Trophoblast cell (in vitro differentiated cells and primary cell): ENCODE measurements at regions not wholly inside any gene's neighbourhood (a gene's known extent, or its start where the extent isn't known, plus 50 kb on each side); places are given as distances from the start of the nearest gene placed in this dataset.

Experiments used
- DNase-seq, 2 donors: peaks; one replicate each; pipeline ENCODE4 v3.0.0-alpha.2; 2016
- H2AFZ ChIP-seq: 2 replicates; pipeline ENCODE4 v1.6.1; 2013; ENCODE audit warnings: low read length, moderate library complexity, mild to moderate bottlenecking; ENCODE audit not compliant: insufficient read depth, poor library complexity
- H2AK5ac ChIP-seq: 2 replicates; pipeline ENCODE4 v1.6.1; 2013; ENCODE audit warnings: mild to moderate bottlenecking, low read length
- H2BK120ac ChIP-seq: 2 replicates; pipeline ENCODE4 v1.6.1; 2013; ENCODE audit warnings: low read length, mild to moderate bottlenecking, moderate library complexity; ENCODE audit not compliant: insufficient read depth, poor library complexity
- H2BK12ac ChIP-seq: 2 replicates; pipeline ENCODE4 v1.6.1; 2013; ENCODE audit warnings: mild to moderate bottlenecking, low read length, moderate library complexity
- H2BK5ac ChIP-seq: 2 replicates; pipeline ENCODE4 v1.6.1; 2013; ENCODE audit warnings: low read length, low read depth, moderate library complexity, mild to moderate bottlenecking; ENCODE audit not compliant: poor library complexity
- H3K14ac ChIP-seq: 2 replicates; pipeline ENCODE4 v1.6.1; 2013; ENCODE audit warnings: mild to moderate bottlenecking, low read length
- H3K18ac ChIP-seq: 2 replicates; pipeline ENCODE4 v1.6.1; 2013; ENCODE audit warnings: mild to moderate bottlenecking, low read length
- H3K23ac ChIP-seq: 2 replicates; pipeline ENCODE4 v1.6.1; 2013; ENCODE audit warnings: low read length
- H3K27ac ChIP-seq: 2 replicates; pipeline ENCODE4 v1.5.1; 2013; ENCODE audit warnings: low read depth, mild to moderate bottlenecking, inconsistent platforms, low read length, moderate library complexity
- H3K27me3 ChIP-seq: 2 replicates; pipeline ENCODE4 v1.6.1; 2013; ENCODE audit warnings: inconsistent platforms, mild to moderate bottlenecking, low read length, moderate library complexity; ENCODE audit not compliant: insufficient read depth
- H3K36me3 ChIP-seq, 2 experiments: 1 replicate in 1 of 2; 2 replicates in 1 of 2; pipeline ENCODE4 v1.6.1; 2013; ENCODE audit warnings: low read length in 2 of 2, mild to moderate bottlenecking in 2 of 2, moderate library complexity in 1 of 2; ENCODE audit not compliant: insufficient read depth in 2 of 2, control insufficient read depth in 1 of 2
- H3K4ac ChIP-seq: 2 replicates; pipeline ENCODE4 v1.6.1; 2013; ENCODE audit warnings: low read depth, mild to moderate bottlenecking, low read length, moderate library complexity
- H3K4me1 ChIP-seq, 2 experiments: 1 replicate in 1 of 2; 2 replicates in 1 of 2; pipeline ENCODE4 v1.6.1; 2013; ENCODE audit warnings: low read length in 2 of 2, mild to moderate bottlenecking in 2 of 2, moderate library complexity in 1 of 2; ENCODE audit not compliant: insufficient read depth in 2 of 2, control insufficient read depth in 1 of 2
- H3K4me2 ChIP-seq: 2 replicates; pipeline ENCODE4 v1.6.1; 2013; ENCODE audit warnings: inconsistent platforms, mild to moderate bottlenecking, low read length, moderate library complexity
- H3K4me3 ChIP-seq: 2 replicates; pipeline ENCODE4 v1.5.1; 2013; ENCODE audit warnings: mild to moderate bottlenecking, low read depth, low read length, inconsistent platforms
- H3K79me1 ChIP-seq: one replicate; pipeline ENCODE4 v1.6.1; 2013; ENCODE audit warnings: low read length
- H3K79me2 ChIP-seq: 2 replicates; pipeline ENCODE4 v1.6.1; 2013; ENCODE audit warnings: low read length, mild to moderate bottlenecking; ENCODE audit not compliant: control insufficient read depth, insufficient read depth, poor library complexity
- H3K9ac ChIP-seq: 2 replicates; pipeline ENCODE4 v1.6.1; 2013; ENCODE audit warnings: mild to moderate bottlenecking, low read length
- H3K9me3 ChIP-seq: 2 replicates; pipeline ENCODE4 v1.6.1; 2013; ENCODE audit warnings: low read depth, mild to moderate bottlenecking, control low read depth, inconsistent platforms, low read length; ENCODE audit not compliant: insufficient read depth
- H4K12ac ChIP-seq: 2 replicates; pipeline ENCODE4 v1.6.1; 2013; ENCODE audit warnings: low read depth, mild to moderate bottlenecking, low read length, moderate library complexity
- H4K8ac ChIP-seq: 2 replicates; pipeline ENCODE4 v1.6.1; 2013; ENCODE audit warnings: low read depth, mild to moderate bottlenecking, low read length, moderate library complexity
- H4K91ac ChIP-seq: one replicate; pipeline ENCODE4 v1.6.1; 2013; ENCODE audit warnings: low read depth, mild to moderate bottlenecking, low read length, moderate library complexity
- WGBS: extraction: QIAGEN DNeasy Blood & Tissue Kit; methylation state at CpG from one replicate; pipeline ENCODE4 v1.1.7; 2013; ENCODE audit warnings: missing lambda C conversion rate; ENCODE audit not compliant: insufficient read length, insufficient coverage; ENCODE audit errors: extremely low coverage; 5-methylcytosine and 5-hydroxymethylcytosine counted together

DNA sequence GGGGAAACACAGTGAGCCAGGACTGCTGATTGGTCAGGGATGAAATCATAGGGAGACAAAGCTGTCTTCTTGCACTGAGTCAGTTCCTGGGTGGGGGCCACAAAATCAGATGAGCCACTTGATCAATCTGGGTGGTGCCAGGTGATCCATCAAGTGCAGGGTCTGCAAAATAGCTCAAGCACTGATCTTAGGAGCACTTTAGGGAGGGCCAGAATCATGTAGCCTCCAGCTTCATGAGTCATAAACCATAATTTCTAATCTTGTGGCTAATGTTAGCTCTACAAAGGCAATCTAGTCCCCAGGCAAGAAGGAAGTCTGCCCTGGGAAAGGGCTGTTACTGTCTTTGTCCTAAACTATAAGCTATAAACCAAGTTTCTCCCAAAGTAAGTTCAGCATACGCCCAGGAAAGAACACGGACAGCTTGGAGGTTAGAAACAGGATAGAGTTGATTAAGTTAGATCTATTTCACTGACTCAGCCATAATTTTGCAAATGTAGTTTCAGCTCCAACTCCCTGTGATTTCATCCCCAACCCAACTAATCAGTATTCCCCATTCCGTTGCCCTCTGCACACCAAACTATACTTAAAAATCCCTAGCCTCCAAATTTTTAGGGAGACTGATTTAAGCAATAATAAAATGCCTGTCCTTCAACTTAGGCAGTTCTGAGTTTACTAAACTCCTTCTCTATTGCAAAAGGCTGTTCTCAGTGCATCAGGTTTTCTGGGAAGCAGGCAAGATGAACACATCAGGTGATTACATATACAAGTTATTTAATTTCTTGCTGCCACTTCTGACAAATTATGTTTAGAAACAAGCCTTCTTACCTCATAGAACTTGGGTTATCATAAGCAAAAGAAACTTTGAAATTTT, 226.9 kb upstream of the SPOPL start:
- DNase-seq, result peak in 1 of 2 donors; percentile 63
- WGBS, result no CpG with 5 or more reads among the region's 3 CpGs

DNA sequence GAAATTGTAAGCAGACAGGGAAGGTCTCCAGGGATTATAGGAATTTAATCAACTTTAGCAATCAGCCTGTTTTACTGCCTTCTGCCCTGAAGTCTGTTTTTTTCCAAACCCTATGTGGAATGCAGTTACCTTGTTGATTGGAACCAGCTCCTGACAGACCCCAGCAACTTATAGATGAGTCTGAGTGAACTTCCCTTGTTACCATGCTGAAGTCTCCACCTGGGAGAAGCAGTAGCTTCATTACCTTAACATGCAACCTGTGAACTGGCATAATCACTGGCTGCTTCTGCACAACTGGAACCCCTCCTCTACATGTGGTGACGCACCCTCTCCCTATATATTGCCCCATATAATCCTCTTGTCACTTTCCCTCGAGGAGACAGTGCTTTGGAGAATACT, 226.3 kb upstream of the SPOPL start:
- no peak overlapping the region for H4K8ac ChIP-seq
- no peaks in the 10 kb centered on the region for H3K27me3 ChIP-seq
- peak overlapping the region; percentile 28 for H3K4me2 ChIP-seq
- no peak overlapping the region for H3K18ac ChIP-seq
- H2AFZ ChIP-seq, result no peak overlapping the region
- no peak overlapping the region for H3K4me3 ChIP-seq
- H4K91ac ChIP-seq, result peak overlapping the region; percentile 38
- peak overlapping the region; percentile 24 for H2BK5ac ChIP-seq
- WGBS, result no CpG with 5 or more reads among the region's 2 CpGs
- H4K12ac ChIP-seq, result no peak overlapping the region
- no peak overlapping the region for H3K14ac ChIP-seq
- no peak overlapping the region for H2AK5ac ChIP-seq
- no peaks in the 10 kb centered on the region for H3K9me3 ChIP-seq
- H3K79me1 ChIP-seq, result peaks cover 39% of the 10 kb centered on the region
- peak overlapping the region; percentile 52 for H2BK12ac ChIP-seq
- peaks cover 4 to 9% of the 10 kb centered on the region in 2 experiments for H3K4me1 ChIP-seq
- DNase-seq, result peak in 1 of 2 donors; percentile 8
- no peaks in the 10 kb centered on the region for H3K79me2 ChIP-seq
- peak overlapping the region; percentile 10 for H2BK120ac ChIP-seq
- H3K27ac ChIP-seq, result peak overlapping the region; percentile 96
- H3K4ac ChIP-seq, result no peak overlapping the region
- no peak overlapping the region for H3K23ac ChIP-seq
- H3K36me3 ChIP-seq, result no peaks in the 10 kb centered on the region
- H3K9ac ChIP-seq, result no peak overlapping the region

More for the DNA sequence above, 226.9 kb upstream of the SPOPL start:
- Histone ChIP-seq H3K14ac (peak overlapping the region; percentile 62), H3K23ac (no peak overlapping the region), H4K12ac (no peak overlapping the region), H3K36me3 (no peaks in the 10 kb centered on the region), H3K79me2 (no peaks in the 10 kb centered on the region), H2AK5ac (no peak overlapping the region), H3K79me1 (peaks cover 39% of the 10 kb centered on the region), H2BK12ac (no peak overlapping the region), H2BK5ac (peak overlapping the region; percentile 97), H3K9me3 (no peaks in the 10 kb centered on the region), H3K18ac (no peak overlapping the region), H3K4ac (no peak overlapping the region), H3K9ac (no peak overlapping the region), H3K27me3 (no peaks in the 10 kb centered on the region), H3K27ac (peak overlapping the region; percentile 96), H3K4me3 (no peak overlapping the region), H2AFZ (no peak overlapping the region), H3K4me1 (peaks cover 4 to 9% of the 10 kb centered on the region in 2 experiments), H4K8ac (no peak overlapping the region), H2BK120ac (peak overlapping the region; percentile 90), H3K4me2 (peak overlapping the region; percentile 17), H4K91ac (peak overlapping the region; percentile 98)

DNA sequence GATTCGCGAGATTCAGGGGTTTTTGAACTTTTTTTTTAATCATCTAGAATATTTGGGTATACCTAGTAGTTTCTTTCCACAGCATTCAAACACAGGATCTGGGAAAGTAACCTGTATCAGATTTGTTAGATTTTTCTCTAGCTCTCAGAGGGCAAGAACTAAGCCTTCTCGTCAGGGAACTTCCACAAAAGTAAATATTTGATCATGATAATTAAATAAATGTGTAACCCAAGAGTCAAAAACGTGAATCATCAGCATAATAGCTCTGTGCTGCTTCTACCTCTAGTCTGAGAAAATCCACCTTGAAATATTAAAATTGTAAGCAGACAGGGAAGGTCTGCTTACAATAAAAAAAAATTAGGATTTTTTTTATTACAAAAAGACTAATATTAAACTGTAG, 225.7 kb upstream of the SPOPL start:
- no peak overlapping the region for H4K91ac ChIP-seq
- no peak overlapping the region for H2AK5ac ChIP-seq
- no peak overlapping the region for H3K4me3 ChIP-seq
- H4K8ac ChIP-seq, result no peak overlapping the region
- no peaks in the 10 kb centered on the region for H3K9me3 ChIP-seq
- H4K12ac ChIP-seq, result no peak overlapping the region
- H2BK5ac ChIP-seq, result no peak overlapping the region
- H2AFZ ChIP-seq, result no peak overlapping the region
- no peak overlapping the region for H3K23ac ChIP-seq
- peaks cover 39% of the 10 kb centered on the region for H3K79me1 ChIP-seq
- no peak overlapping the region for H3K4me2 ChIP-seq
- WGBS, result no CpG with 5 or more reads among the region's 4 CpGs
- H3K36me3 ChIP-seq, result no peaks in the 10 kb centered on the region
- H3K79me2 ChIP-seq, result no peaks in the 10 kb centered on the region
- H3K18ac ChIP-seq, result no peak overlapping the region
- H3K14ac ChIP-seq, result no peak overlapping the region
- H3K9ac ChIP-seq, result no peak overlapping the region
- no peak for DNase-seq
- no peak overlapping the region for H2BK12ac ChIP-seq
- no peak overlapping the region for H2BK120ac ChIP-seq
- H3K4me1 ChIP-seq, result peaks cover 4 to 9% of the 10 kb centered on the region in 2 experiments
- H3K27me3 ChIP-seq, result no peaks in the 10 kb centered on the region
- peak overlapping the region; percentile 95 for H3K27ac ChIP-seq
- H3K4ac ChIP-seq, result no peak overlapping the region

GRCh38 chr2:138276339-138276738, 225.2 kb upstream of the SPOPL start:
- Histone ChIP-seq H2AK5ac (no peak overlapping the region), H3K27me3 (no peaks in the 10 kb centered on the region), H3K18ac (no peak overlapping the region), H4K8ac (no peak overlapping the region), H3K79me2 (no peaks in the 10 kb centered on the region), H3K27ac (peak overlapping the region; percentile 69), H2AFZ (no peak overlapping the region), H3K9me3 (no peaks in the 10 kb centered on the region), H4K12ac (no peak overlapping the region), H3K4me3 (no peak overlapping the region), H3K4ac (peak overlapping the region; percentile 52), H2BK12ac (no peak overlapping the region), H3K79me1 (peaks cover 37% of the 10 kb centered on the region), H3K9ac (no peak overlapping the region), H3K23ac (no peak overlapping the region), H4K91ac (peak overlapping the region; percentile 66), H2BK5ac (peak overlapping the region; percentile 71), H3K4me2 (no peak overlapping the region), H3K14ac (peak overlapping the region; percentile 20), H3K36me3 (no peaks in the 10 kb centered on the region), H3K4me1 (peaks cover 4 to 9% of the 10 kb centered on the region in 2 experiments), H2BK120ac (peak overlapping the region; percentile 61)
- DNase-seq, result peak in 1 of 2 donors; percentile 21
- no CpG with 5 or more reads among the region's 1 CpG for WGBS
